ENCODE measurements at regions not wholly inside any gene's neighbourhood (a gene's known extent, or its start where the extent isn't known, plus 50 kb on each side); places are given as distances from the start of the nearest gene placed in this dataset.

DNA sequence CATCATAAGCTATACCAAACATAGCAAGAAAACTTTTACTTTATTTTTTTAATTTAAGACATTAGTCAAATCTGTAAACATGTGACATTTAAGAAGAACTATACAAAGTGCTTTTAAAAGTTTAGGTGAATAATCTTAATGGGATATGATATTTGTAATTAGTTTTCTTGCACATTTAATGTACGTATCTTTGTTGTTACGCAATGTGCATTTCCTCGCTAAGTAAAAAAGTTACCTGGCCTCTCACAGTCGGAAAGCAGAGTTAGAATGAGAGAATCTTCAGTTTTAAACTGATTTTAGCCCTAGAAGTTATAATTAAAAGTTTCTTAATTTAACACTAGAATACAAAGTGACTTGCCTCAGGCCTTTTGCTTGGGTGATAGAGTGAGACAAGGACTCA, 589.8 kb downstream of the DMRTA1 start:
- no peak for FAIRE-seq
- Histone ChIP-seq H4K20me1 (ENCODE audit: control insufficient read depth, extremely low read depth, insufficient read depth, low read length) (no peaks in the 10 kb centered on the region), H3K4me2 (ENCODE audit: control insufficient read depth, extremely low read depth, insufficient read depth, low read depth, low read length) (no peak overlapping the region), H3K27ac (ENCODE audit: control insufficient read depth, insufficient read depth, low read length) (no peak overlapping the region), H3K36me3 (ENCODE audit: control insufficient read depth in 2 of 2, extremely low read depth in 1 of 2, insufficient read depth in 2 of 2, low read length in 2 of 2) (no peaks in the 10 kb centered on the region), H3K9me1 (ENCODE audit: control insufficient read depth, extremely low read depth, insufficient read depth, low read length) (no peaks in the 10 kb centered on the region), H3K4me3 (ENCODE audit: control insufficient read depth in 2 of 3, extremely low read depth in 1 of 3, insufficient read depth in 2 of 3, low read depth in 1 of 3, low read length in 3 of 3) (no peak overlapping the region), H3K79me2 (ENCODE audit: control insufficient read depth, insufficient read depth, low read length) (no peaks in the 10 kb centered on the region), H3K9ac (ENCODE audit: control insufficient read depth, extremely low read depth, insufficient read depth, low read length) (no peak overlapping the region), H2AFZ (ENCODE audit: control insufficient read depth, low read length) (no peak overlapping the region), H3K27me3 (ENCODE audit: control insufficient read depth, extremely low read depth, insufficient read depth, low read length) (no peaks in the 10 kb centered on the region), H3K4me1 (ENCODE audit: control insufficient read depth, extremely low read depth, insufficient read depth, low read length) (no peaks in the 10 kb centered on the region), H3K9me3 (ENCODE audit: control insufficient read depth, low read depth, low read length) (no peaks in the 10 kb centered on the region)
- dilution Hi-C loops (cut with MboI; ENCODE audit: extremely low pct_ligation_motif_present, low sequenced_read_pairs), result no loop called here
- no peak for DNase-seq (ENCODE audit: low read depth, low spot score)
- TF ChIP-seq EZH2 (IDR thresholded peaks at IDR 0.05; ENCODE audit: low read length), result no peak
- TF ChIP-seq, protein P1, sequence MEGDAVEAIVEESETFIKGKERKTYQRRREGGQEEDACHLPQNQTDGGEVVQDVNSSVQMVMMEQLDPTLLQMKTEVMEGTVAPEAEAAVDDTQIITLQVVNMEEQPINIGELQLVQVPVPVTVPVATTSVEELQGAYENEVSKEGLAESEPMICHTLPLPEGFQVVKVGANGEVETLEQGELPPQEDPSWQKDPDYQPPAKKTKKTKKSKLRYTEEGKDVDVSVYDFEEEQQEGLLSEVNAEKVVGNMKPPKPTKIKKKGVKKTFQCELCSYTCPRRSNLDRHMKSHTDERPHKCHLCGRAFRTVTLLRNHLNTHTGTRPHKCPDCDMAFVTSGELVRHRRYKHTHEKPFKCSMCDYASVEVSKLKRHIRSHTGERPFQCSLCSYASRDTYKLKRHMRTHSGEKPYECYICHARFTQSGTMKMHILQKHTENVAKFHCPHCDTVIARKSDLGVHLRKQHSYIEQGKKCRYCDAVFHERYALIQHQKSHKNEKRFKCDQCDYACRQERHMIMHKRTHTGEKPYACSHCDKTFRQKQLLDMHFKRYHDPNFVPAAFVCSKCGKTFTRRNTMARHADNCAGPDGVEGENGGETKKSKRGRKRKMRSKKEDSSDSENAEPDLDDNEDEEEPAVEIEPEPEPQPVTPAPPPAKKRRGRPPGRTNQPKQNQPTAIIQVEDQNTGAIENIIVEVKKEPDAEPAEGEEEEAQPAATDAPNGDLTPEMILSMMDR (optimal IDR thresholded peaks at IDR 0.05 in 1 of 3, IDR thresholded peaks at IDR 0.05 in 1 of 3, conservative IDR thresholded peaks at IDR 0.05 in 1 of 3; ENCODE audit: extremely low read depth in 1 of 3, insufficient read depth in 2 of 3, low read length in 3 of 3), result no peak

DNA sequence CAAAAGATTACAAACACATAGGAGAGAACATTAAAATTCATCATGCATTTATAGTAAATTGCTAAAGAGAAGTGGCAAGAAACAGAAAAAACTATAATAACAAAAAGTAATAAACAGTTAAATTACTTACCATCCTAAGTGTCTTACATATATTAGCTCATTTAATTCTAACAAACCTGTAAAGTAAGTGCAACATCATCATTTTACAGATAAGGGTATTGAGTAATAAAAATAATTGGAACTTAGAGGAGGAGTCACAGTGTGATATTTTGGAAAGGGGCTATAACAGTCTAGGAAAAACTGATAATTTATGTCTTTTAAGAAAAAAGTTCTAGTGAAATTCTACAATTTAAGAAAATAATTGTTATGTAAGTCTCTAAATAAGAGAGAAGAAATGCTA, 592.8 kb downstream of the DMRTA1 start:
- Histone ChIP-seq H3K4me2 (ENCODE audit: control insufficient read depth, extremely low read depth, insufficient read depth, low read depth, low read length) (no peak overlapping the region), H3K9ac (ENCODE audit: control insufficient read depth, extremely low read depth, insufficient read depth, low read length) (no peak overlapping the region), H3K9me1 (ENCODE audit: control insufficient read depth, extremely low read depth, insufficient read depth, low read length) (no peaks in the 10 kb centered on the region), H3K27me3 (ENCODE audit: control insufficient read depth, extremely low read depth, insufficient read depth, low read length) (no peaks in the 10 kb centered on the region), H3K27ac (ENCODE audit: control insufficient read depth, insufficient read depth, low read length) (no peak overlapping the region), H2AFZ (ENCODE audit: control insufficient read depth, low read length) (no peak overlapping the region), H3K4me3 (ENCODE audit: control insufficient read depth in 2 of 3, extremely low read depth in 1 of 3, insufficient read depth in 2 of 3, low read depth in 1 of 3, low read length in 3 of 3) (no peak overlapping the region), H3K36me3 (ENCODE audit: control insufficient read depth in 2 of 2, extremely low read depth in 1 of 2, insufficient read depth in 2 of 2, low read length in 2 of 2) (no peaks in the 10 kb centered on the region), H3K79me2 (ENCODE audit: control insufficient read depth, insufficient read depth, low read length) (no peaks in the 10 kb centered on the region), H4K20me1 (ENCODE audit: control insufficient read depth, extremely low read depth, insufficient read depth, low read length) (no peaks in the 10 kb centered on the region), H3K9me3 (ENCODE audit: control insufficient read depth, low read depth, low read length) (no peaks in the 10 kb centered on the region), H3K4me1 (ENCODE audit: control insufficient read depth, extremely low read depth, insufficient read depth, low read length) (no peaks in the 10 kb centered on the region)
- dilution Hi-C loops (cut with MboI; ENCODE audit: extremely low pct_ligation_motif_present, low sequenced_read_pairs), result no loop called here
- FAIRE-seq, result no peak
- no peak for DNase-seq (ENCODE audit: low read depth, low spot score)
- TF ChIP-seq, protein P1 (optimal IDR thresholded peaks at IDR 0.05 in 1 of 3, IDR thresholded peaks at IDR 0.05 in 1 of 3, conservative IDR thresholded peaks at IDR 0.05 in 1 of 3; ENCODE audit: extremely low read depth in 1 of 3, insufficient read depth in 2 of 3, low read length in 3 of 3), result no peak
- TF ChIP-seq EZH2 (IDR thresholded peaks at IDR 0.05; ENCODE audit: low read length), result no peak
